HFFc6 (cell line): ENCODE measurements at regions not wholly inside any gene's neighbourhood (a gene's known extent, or its start where the extent isn't known, plus 50 kb on each side); places are given as distances from the start of the nearest gene placed in this dataset.

ENCODE experiments used
- DNase-seq: peaks from one replicate; pipeline ENCODE4 v3.0.0-alpha.2; 2018
- H3K27ac Mint-ChIP-seq: 2 replicates; pipeline ENCODE4 v1.8.0; 2020; ENCODE audit warnings: mild to moderate bottlenecking, mixed read lengths
- H3K27me3 Mint-ChIP-seq: 2 replicates; pipeline ENCODE4 v1.8.0; 2021; ENCODE audit warnings: mild to moderate bottlenecking, moderate library complexity, mixed read lengths; ENCODE audit not compliant: insufficient read depth
- H3K36me3 Mint-ChIP-seq: 2 replicates; pipeline ENCODE4 v1.8.0; 2021; ENCODE audit warnings: low read depth, mixed read lengths
- H3K4me1 Mint-ChIP-seq: 2 replicates; pipeline ENCODE4 v1.8.0; 2020; ENCODE audit warnings: low read depth, mixed read lengths
- H3K4me3 Mint-ChIP-seq: 2 replicates; pipeline ENCODE4 v1.8.0; 2020; ENCODE audit warnings: mild to moderate bottlenecking, moderate library complexity, mixed read lengths
- H3K9me3 Mint-ChIP-seq: 2 replicates; pipeline ENCODE4 v1.8.0; 2020; ENCODE audit warnings: mild to moderate bottlenecking, mixed read lengths
- CTCF ChIP-seq: fragments of 200-600 bp; sonication (generic); IDR thresholded peaks from 2 replicates; pipeline ENCODE4 v1.5.0; 2021; ENCODE audit warnings: antibody characterized with exemption, mild to moderate bottlenecking

GRCh38 chr12:58069268-58069963, 128.0 kb downstream of the ATP23 start:
- Mint-ChIP-seq H3K4me1 (peaks cover 45% of the 10 kb centered on the region), H3K27me3 (no peaks in the 10 kb centered on the region; the same call in 1 of the 2 replicates), H3K9me3 (no peaks in the 10 kb centered on the region), H3K36me3 (no peaks in the 10 kb centered on the region), H3K4me3 (peak overlapping the region; percentile 23; the same call in 1 of the 2 replicates), H3K27ac (peak overlapping the region; percentile 53; the same call in 1 of the 2 replicates)
- peak; percentile 34 for DNase-seq
- no peak for TF ChIP-seq CTCF

- no peak overlapping the region for H3K4me3 Mint-ChIP-seq
- TF ChIP-seq CTCF: no peak
- no peak overlapping the region for H3K27ac Mint-ChIP-seq
- no peaks in the 10 kb centered on the region for H3K9me3 Mint-ChIP-seq
- H3K27me3 Mint-ChIP-seq: no peaks in the 10 kb centered on the region; the same call in 1 of the 2 replicates
- H3K4me1 Mint-ChIP-seq: peaks cover 34% of the 10 kb centered on the region
- no peak for DNase-seq
- no peaks in the 10 kb centered on the region for H3K36me3 Mint-ChIP-seq
These were observed 130.6 kb downstream of the ATP23 start for GRCh38 chr12:58071994-58072393.

- DNase-seq: no peak
- no peak for TF ChIP-seq CTCF
- peaks cover 12% of the 10 kb centered on the region for H3K4me1 Mint-ChIP-seq
- no peak overlapping the region for H3K27ac Mint-ChIP-seq
- H3K36me3 Mint-ChIP-seq: no peaks in the 10 kb centered on the region
- no peak overlapping the region for H3K4me3 Mint-ChIP-seq
- H3K27me3 Mint-ChIP-seq: peaks cover 6% of the 10 kb centered on the region; the same call in 1 of the 2 replicates
- no peaks in the 10 kb centered on the region for H3K9me3 Mint-ChIP-seq
These were observed 132.9 kb downstream of the ATP23 start for GRCh38 chr12:58074259-58074658.

GRCh38 chr12:58079806-58080205, 138.4 kb downstream of the ATP23 start:
- no peak for TF ChIP-seq CTCF
- no peaks in the 10 kb centered on the region for H3K9me3 Mint-ChIP-seq
- H3K36me3 Mint-ChIP-seq: no peaks in the 10 kb centered on the region
- H3K27me3 Mint-ChIP-seq: peaks cover 9% of the 10 kb centered on the region; the same call in 1 of the 2 replicates
- no peak for DNase-seq
- H3K27ac Mint-ChIP-seq: no peak overlapping the region
- no peaks in the 10 kb centered on the region for H3K4me1 Mint-ChIP-seq
- H3K4me3 Mint-ChIP-seq: no peak overlapping the region

GRCh38 chr12:58081488-58081887, 140.1 kb downstream of the ATP23 start:
- Mint-ChIP-seq H3K27ac (no peak overlapping the region), H3K4me3 (no peak overlapping the region), H3K36me3 (no peaks in the 10 kb centered on the region), H3K4me1 (no peaks in the 10 kb centered on the region), H3K27me3 (peaks cover 9% of the 10 kb centered on the region; the same call in 1 of the 2 replicates), H3K9me3 (no peaks in the 10 kb centered on the region)
- DNase-seq: no peak
- TF ChIP-seq CTCF: no peak
